Ovary (tissue), 7 donors: ENCODE measurements at regions not wholly inside any gene's neighbourhood (a gene's known extent, or its start where the extent isn't known, plus 50 kb on each side); places are given as distances from the start of the nearest gene placed in this dataset.
"Not testable (repeated sequence)": the region's sequence is repeated elsewhere in the genome, so short reads cannot be mapped to it uniquely, and the experiment has no call there.

Experiments used
- DNase-seq, 5 donors: peaks; one replicate each; pipeline ENCODE4 v3.0.0-alpha.2; 2019 to 2020
- H3K27ac ChIP-seq, 2 donors: fragments of 200-600 bp; one replicate each; pipeline versions ENCODE4 v1.5.1 to v1.8.0; 2019 to 2022
- H3K27me3 ChIP-seq: fragments of 200-600 bp; one replicate; pipeline ENCODE4 v1.8.0; 2022
- H3K36me3 ChIP-seq: fragments of 200-600 bp; sonication (generic); one replicate; pipeline ENCODE4 v1.5.1; 2019
- H3K4me1 ChIP-seq: one replicate; pipeline ENCODE4 v1.8.1; 2013; ENCODE audit warnings: mild to moderate bottlenecking, moderate library complexity; ENCODE audit not compliant: insufficient read depth
- H3K4me3 ChIP-seq: fragments of 200-600 bp; sonication (generic); one replicate; pipeline ENCODE4 v1.5.1; 2017
- H3K9me3 ChIP-seq, 2 donors: fragments of 200-600 bp in 1 of 2; sonication (generic) in 1 of 2; one replicate each; pipeline versions ENCODE4 v1.5.1 to v1.8.1; 2013 to 2019; ENCODE audit warnings: mild to moderate bottlenecking in 1 of 2, moderate library complexity in 1 of 2
- CTCF ChIP-seq, 3 donors: fragments of 450-650 bp in 2 of 3; fragments of 200-600 bp in 1 of 3; IDR thresholded peaks; one replicate each; pipeline versions ENCODE4 v1.5.1 to v1.8.0; 2016 to 2022; ENCODE audit warnings: antibody characterized with exemption in 3 of 3, mild to moderate bottlenecking in 1 of 3
- EP300 ChIP-seq: sonication (generic); formaldehyde crosslinking; IDR thresholded peaks from one replicate; pipeline ENCODE4 v1.6.1; 2017; ENCODE audit warnings: antibody characterized with exemption
- POLR2A ChIP-seq: fragments of 450-650 bp; IDR thresholded peaks from one replicate; pipeline ENCODE4 v1.6.1; 2017; ENCODE audit warnings: antibody characterized with exemption, mild to moderate bottlenecking, moderate library complexity
- WGBS, 3 donors: extraction: QIAGEN DNeasy Blood & Tissue Kit in 1 of 3; methylation state at CpG; one replicate each; pipeline versions ENCODE4 v1.1.5 to v1.1.7; 2013 to 2017; 5-methylcytosine and 5-hydroxymethylcytosine counted together
- intact Hi-C, 4 donors: fragments of 100-400 bp; cut with DNase I; formaldehyde crosslinking; loops; one replicate each; pipeline versions ENCODE4 v1.11.0 to v1.15.1; 2022 to 2023
- donor health status: DM: no; HTN: no; CAD: no; lungs with moderate emphysema.
- donor health status: DM: no; HTN: no; CAD: no.
- donor health status: Bipolar disorder and iron deficiency.
- donor health status: DM: no; HTN: no; CAD: no.
- donor health status: DM: yes; HTN: yes; CAD: no.

- peaks cover 7% of the 10 kb centered on the region for H3K4me1 ChIP-seq
- intact Hi-C loops: loop anchor here in 2 of 4 donors (10.0 kb wide), 2 partner anchors 107 to 307 kb away; no protein-coding TSS in a partner anchor
These were observed 68.4 kb downstream of the RPL22L1 start for GRCh38 chr3:170801597-170801996.

GRCh38 chr3:170800275-170800674 lies 69.7 kb downstream of the RPL22L1 start:
- intact Hi-C loops: loop anchor here in 2 of 4 donors (10.0 kb wide), 2 partner anchors 105 to 305 kb away; no protein-coding TSS in a partner anchor
- not testable (repeated sequence) for H3K36me3 ChIP-seq, DNase-seq, H3K27ac ChIP-seq, H3K4me3 ChIP-seq, H3K27me3 ChIP-seq, H3K9me3 ChIP-seq, H3K4me1 ChIP-seq
- WGBS, 3 donors: 85 to 98% (median 98%) methylated on average over 4 of the region's 4 CpGs

More at GRCh38 chr3:170801597-170801996, 68.4 kb downstream of the RPL22L1 start:
- DNase-seq: no peak
- TF ChIP-seq EP300 (no peak), CTCF (IDR thresholded peaks at IDR 0.05) (no peak), POLR2A (no peak)
- Histone ChIP-seq H3K27ac (no peak overlapping the region), H3K9me3 (no peaks in the 10 kb centered on the region), H3K27me3 (no peaks in the 10 kb centered on the region), H3K36me3 (no peaks in the 10 kb centered on the region), H3K4me3 (no peak overlapping the region)
- 91 to 100% (median 97%) methylated on average over 3 of the region's 3 CpGs for WGBS, 3 donors

- intact Hi-C loops: no loop called here
- WGBS, 3 donors: 86 to 90% (median 86%) methylated on average over 2 of the region's 2 CpGs
- no peak for DNase-seq
These were observed 71.0 kb downstream of the RPL22L1 start for GRCh38 chr3:170799009-170799408.

GRCh38 chr3:170797685-170798084 lies 72.3 kb downstream of the RPL22L1 start:
- no peaks in the 10 kb centered on the region for H3K27me3 ChIP-seq
- H3K4me3 ChIP-seq: no peak overlapping the region
- H3K27ac ChIP-seq: no peak overlapping the region
- H3K36me3 ChIP-seq: no peaks in the 10 kb centered on the region
- no peaks in the 10 kb centered on the region for H3K9me3 ChIP-seq
- 83 to 87% (median 86%) methylated on average over 5 of the region's 5 CpGs for WGBS, 3 donors
- TF ChIP-seq POLR2A (no peak), EP300 (no peak), CTCF (IDR thresholded peaks at IDR 0.05) (no peak)
- intact Hi-C loops: no loop called here
- no peak for DNase-seq
- peaks cover 5% of the 10 kb centered on the region for H3K4me1 ChIP-seq

More at GRCh38 chr3:170799009-170799408, 71.0 kb downstream of the RPL22L1 start:
- no peaks in the 10 kb centered on the region for H3K27me3 ChIP-seq
- no peaks in the 10 kb centered on the region for H3K9me3 ChIP-seq
- TF ChIP-seq POLR2A (no peak), EP300 (no peak), CTCF (IDR thresholded peaks at IDR 0.05) (no peak)
- H3K4me1 ChIP-seq: peaks cover 6% of the 10 kb centered on the region
- no peak overlapping the region for H3K4me3 ChIP-seq
- no peak overlapping the region for H3K27ac ChIP-seq
- no peaks in the 10 kb centered on the region for H3K36me3 ChIP-seq

- intact Hi-C loops: no loop called here
These were observed 77.5 kb downstream of the RPL22L1 start for GRCh38 chr3:170792471-170792870.

More at GRCh38 chr3:170792471-170792870, 77.5 kb downstream of the RPL22L1 start:
- WGBS, 3 donors: 92 to 100% (median 100%) methylated on average over 1 of the region's 1 CpG
- no peaks in the 10 kb centered on the region for H3K9me3 ChIP-seq
- no peak overlapping the region for H3K4me3 ChIP-seq
- no peaks in the 10 kb centered on the region for H3K4me1 ChIP-seq
- TF ChIP-seq POLR2A (no peak), EP300 (no peak), CTCF (IDR thresholded peaks at IDR 0.05) (no peak)
- no peaks in the 10 kb centered on the region for H3K36me3 ChIP-seq
- H3K27me3 ChIP-seq: no peaks in the 10 kb centered on the region
- DNase-seq: no peak
- H3K27ac ChIP-seq: no peak overlapping the region
